ENCODE measurements at regions not wholly inside any gene's neighbourhood (a gene's known extent, or its start where the extent isn't known, plus 50 kb on each side); places are given as distances from the start of the nearest gene placed in this dataset.
A peak's percentile ranks its signal among the peaks of the same experiment; 100 is the strongest.
"Not testable (repeated sequence)": the region's sequence is repeated elsewhere in the genome, so short reads cannot be mapped to it uniquely, and the experiment has no call there.

GRCh38 chr4:127394516-127394915, 238.2 kb upstream of the INTU start:
- DNase-seq = no peak

DNA sequence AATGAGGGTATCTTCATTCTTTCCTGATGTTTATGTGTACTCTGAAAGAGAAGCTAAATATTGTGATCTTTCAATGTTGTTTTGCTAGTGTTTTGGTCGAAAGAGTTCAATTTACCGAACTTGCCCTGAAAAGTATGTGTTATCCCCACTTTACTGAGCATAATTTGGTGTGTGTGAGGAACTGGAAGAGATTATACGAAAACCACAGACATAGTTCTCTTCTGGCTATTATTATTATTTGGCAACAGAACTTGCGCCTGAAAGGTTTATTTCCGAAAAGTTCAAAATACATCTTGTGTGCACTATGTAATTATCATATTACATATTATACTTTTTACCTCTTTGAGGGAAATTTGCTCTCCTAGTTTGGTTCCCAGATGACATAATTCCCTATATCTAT, 232.5 kb upstream of the INTU start:
- no peak for DNase-seq

- peak; percentile 76 for DNase-seq
Observed at GRCh38 chr4:127400731-127401346, 231.9 kb upstream of the INTU start.

GRCh38 chr4:127403471-127404084, 229.2 kb upstream of the INTU start:
- no peak for DNase-seq

DNA sequence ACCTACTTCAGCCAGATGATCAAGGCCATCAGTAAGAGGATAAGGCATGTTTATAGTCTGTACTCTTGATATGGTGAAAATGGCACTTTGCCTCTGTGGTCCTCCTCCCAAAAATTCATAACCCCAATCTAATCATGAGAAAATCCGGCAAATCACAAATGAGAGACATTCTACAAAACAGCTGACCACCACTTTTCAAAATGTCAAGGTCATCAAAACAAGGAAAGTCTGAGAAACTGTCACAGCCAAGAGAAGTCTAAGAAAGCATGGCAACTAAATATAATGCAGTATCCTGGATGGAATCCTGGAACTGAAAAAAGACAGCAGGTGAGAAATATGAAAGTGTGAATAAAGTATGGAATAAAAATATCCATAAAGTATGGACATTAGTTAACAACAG, 226.6 kb upstream of the INTU start:
- DNase-seq = no peak

DNA sequence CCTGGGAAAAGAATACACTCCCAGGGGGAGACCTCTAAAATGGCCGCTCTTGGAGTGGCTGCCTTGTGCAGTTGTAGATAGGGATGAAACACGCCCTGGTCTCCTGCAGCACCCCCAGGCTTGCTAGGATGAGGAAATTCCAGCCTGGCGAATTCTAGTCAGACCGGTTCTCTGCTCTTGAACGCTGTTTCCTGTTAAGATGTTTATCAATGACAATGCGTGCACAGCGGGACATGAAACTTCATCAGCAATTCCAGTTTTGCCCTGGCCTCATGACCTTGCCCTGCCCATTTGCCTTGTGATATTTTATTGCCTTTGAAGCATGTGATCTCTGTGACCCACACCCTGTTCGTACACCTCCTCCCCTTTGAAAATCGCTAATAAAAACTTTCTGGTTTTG, 225.2 kb upstream of the INTU start:
- DNase-seq = not testable (repeated sequence)

DNA sequence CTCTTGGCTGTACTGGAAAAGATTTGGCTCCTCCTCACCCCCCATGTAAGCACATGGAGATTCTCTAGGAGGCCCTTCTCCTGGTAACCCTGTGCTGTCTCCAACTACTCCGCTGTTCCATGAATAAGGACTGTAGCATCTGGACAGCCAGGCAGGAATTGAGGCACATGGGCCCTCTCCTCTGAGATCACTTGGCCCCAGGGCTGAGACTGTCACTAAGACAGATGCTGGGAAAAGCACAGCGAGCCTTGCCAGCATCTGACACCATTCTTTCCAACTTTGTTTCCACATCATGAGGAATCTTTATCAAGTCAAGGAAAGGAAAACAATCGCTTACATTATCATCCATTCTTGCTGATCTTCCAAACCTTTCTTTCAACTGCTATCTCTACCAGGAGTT, 222.6 kb upstream of the INTU start:
- no peak for DNase-seq

- DNase-seq = no peak
Observed at GRCh38 chr4:127410644-127411043, 222.1 kb upstream of the INTU start.

GRCh38 chr4:127414951-127415606, 217.7 kb upstream of the INTU start:
- DNase-seq = no peak

DNA sequence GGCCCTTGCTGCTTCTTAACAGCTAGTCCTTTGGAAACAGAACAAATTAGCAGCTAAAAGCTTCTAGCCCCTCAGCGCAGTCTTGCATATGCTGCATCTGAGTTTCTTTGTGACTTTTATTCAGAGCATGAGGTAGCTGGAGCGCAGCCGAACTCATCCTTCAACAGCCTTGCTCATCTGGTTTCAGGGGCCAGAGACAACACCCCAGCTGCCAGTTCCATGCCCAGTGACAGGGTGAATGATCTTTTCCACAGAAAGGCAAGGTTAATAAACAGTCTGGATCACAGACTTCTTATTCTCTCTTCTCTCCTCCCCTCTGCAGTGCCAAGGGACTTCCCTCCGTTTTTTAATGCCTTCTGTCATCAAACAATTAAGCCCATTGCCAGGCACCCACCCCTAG, 216.6 kb upstream of the INTU start:
- no peak for DNase-seq

DNA sequence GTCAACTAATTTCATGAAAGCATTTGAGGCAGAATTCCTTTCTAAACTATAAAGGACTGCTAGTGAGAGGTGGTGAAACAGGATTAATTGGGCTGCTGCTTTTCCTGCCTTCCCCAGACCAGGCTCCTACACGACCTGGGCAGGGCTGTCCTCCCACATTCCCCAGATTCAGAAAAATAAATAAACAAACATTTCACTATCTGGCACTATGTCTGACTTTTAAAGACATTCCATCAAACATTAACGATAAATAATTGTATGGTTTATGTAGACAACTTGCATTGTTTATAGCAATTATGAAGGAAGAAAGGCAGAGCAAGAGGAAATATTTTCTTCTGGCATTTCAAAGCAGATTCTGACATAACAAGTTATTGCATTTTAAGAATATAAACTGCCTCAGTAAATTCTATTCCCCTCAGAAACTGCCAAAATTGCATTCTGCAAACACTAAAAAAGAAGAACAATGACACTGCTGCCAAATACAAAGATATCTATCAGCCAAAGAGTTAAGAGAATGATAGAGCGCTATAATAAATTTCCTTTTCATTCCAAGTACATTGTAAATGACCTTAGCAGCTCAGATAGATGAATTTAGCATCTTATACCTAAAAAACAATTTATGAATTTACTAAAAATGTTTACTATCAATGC, 214.7 kb upstream of the INTU start:
- DNase-seq = no peak

- DNase-seq = no peak
Observed at GRCh38 chr4:127419431-127419830, 213.3 kb upstream of the INTU start.

DNA sequence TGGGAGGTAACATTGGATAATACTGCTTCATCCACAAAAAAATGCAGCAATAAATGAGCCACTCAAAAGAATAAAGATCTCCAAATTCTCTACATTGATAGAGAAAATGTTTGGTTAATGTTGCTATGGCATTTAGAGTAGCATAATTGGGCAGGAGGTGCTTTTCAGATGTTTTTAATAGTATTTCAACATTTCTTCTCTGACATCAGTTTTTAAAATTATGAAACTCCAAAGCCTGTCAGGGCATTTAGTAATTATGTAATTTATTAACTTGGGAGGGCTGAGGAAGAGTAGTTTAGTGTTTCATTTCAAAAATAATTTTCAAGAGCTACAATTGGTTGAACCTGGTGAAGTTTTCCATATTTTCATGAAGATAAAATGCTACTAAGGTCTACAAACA, 211.3 kb upstream of the INTU start:
- no peak for DNase-seq

GRCh38 chr4:127425202-127425845, 207.4 kb upstream of the INTU start:
- DNase-seq = no peak

DNA sequence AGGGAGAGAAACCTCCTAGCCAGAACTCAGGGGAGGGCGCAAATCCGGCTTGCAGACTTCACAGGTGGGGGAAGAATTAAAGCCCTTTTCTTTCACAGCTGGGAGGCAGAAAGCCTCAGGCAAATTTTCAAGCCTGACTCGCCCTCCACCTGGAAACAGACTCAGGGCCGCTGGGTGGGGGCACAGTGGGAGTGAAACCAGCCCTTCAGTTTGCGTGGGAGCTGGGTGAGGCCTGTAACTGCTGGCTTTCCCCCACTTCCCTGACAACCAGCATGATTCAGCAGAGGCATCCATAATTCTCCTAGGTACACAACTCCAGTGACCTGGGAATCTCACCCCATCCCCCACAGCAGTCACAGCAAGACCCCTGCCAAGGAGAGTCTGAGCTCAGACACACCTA, 206.9 kb upstream of the INTU start:
- no peak for DNase-seq

- DNase-seq = no peak
Observed at GRCh38 chr4:127441571-127441970, 191.2 kb upstream of the INTU start.

DNA sequence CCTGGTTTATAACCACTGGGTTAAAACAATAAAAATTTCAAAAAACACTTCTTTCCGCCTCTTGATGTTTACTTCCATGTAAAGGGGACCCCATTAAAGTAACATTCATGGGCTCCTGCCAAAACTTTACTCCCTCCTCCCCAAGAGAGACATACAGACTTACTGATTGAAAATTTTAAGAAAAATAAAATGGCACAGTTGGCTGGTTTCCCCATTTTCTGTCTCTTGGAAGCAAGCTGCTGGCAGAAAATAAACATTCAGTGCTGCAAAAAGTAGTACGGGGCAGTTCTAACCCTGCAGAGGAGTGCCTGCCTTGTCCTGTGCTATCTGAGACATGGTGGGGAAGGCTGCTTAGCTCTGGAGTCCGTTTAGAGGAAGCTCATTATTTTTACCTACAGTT, 187.3 kb upstream of the INTU start:
- no peak for DNase-seq

- DNase-seq = no peak
Observed at GRCh38 chr4:127446427-127446885, 186.3 kb upstream of the INTU start.

DNA sequence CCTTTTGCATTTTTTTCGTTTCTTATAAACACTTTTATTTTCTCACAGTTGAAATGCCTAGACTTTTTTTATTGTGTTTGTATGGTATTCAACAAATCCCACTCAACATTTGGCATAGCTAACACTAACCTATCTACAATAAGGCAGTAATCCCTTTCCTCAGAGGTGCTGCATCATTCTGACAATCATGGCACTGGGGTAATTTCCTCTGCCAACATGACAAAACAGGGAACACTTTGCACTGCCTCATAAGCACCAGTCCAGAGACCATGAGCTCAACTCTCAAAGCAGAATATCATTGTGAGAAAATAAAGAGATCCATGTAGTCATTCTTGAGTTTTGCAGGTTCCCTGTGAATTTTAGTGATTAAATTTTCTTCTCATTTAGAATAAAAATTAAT, 183.8 kb upstream of the INTU start:
- no peak for DNase-seq

DNA sequence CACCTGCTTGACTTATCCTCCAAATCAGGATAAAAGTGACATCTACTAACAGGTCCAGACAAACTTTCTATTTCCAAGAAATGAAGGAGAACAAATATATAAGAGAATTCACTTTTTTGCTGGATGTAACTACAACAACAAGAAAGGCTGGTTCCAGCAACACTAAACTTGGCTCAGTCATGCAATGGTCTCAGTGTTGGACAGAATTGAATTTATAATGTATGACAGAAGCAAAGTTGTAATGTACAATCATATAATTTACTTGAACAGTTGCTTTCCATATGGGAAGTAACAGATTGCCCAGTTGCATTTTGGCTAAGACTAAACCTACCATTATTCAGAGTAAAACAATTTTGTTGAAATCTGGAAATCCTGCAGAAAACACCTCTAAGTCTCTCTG, 183.3 kb upstream of the INTU start:
- DNase-seq = no peak

DNA sequence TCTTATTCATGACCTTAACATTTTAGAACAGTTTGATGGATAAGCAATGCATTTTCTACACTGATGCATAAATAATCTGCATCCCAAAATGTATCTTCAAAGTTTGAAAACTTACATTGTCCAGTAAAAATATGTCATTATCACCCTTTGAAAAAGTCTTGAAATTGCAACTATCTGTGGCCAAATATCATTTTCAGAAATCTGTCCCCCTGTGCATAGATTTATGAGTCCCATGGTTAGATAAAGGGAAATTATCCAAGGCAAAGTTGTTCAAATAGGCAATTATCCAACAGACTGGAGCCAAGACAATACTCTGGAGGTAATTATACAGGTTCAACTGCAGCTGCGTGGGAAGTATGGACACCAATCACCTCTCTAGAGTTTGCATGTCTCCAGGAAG, 182.5 kb upstream of the INTU start:
- no peak for DNase-seq

GRCh38 chr4:127463883-127464282, 168.9 kb upstream of the INTU start:
- DNase-seq = no peak

DNA sequence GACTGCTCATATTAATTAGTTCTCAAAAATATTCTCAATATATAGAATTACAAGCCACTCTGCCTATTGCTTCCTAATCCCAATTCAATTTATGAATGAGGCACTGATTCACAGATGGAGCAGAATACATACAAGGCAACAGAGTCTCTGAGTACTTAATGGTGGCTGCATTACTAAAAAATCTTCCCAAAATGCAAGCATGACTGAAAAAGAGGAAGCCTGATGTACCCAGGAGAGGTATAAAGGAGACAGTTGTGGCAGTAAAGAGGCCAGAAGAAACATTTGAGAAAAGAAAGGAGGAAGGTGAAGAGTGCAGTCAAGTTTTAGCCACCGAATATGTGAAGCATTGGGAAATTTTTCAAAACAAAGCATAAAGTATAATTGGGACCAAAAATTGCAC, 163.2 kb upstream of the INTU start:
- no peak for DNase-seq
